ENCODE measurements at regions not wholly inside any gene's neighbourhood (a gene's known extent, or its start where the extent isn't known, plus 50 kb on each side); places are given as distances from the start of the nearest gene placed in this dataset.

DNA sequence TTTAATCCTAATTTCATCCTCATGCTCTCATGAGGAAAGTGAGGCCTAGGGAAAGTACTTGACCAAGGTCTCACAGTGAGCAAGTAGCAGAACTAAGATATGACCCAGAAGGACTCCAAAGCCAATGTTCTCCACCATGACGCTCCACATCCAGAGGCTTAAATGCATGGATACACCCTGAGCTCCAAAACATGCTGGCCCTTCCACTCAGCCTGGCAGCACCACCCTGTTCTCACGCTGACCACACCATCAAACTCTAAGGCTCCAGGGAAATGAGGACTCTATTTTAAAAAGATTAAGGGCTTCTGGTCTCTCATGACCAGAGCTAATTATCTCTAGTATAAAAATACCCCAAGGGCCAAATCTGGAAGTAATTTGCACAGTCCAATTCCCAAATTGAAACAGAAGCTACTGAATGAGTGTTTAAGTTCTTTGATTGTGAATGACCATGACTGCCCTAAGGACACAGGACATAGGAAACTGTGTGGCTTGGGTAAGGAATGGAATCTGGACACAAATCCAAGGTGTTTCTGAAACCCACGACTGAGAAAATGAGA lies 71.1 kb upstream of the ABLIM1 start:
- TF ChIP-seq, protein P1, sequence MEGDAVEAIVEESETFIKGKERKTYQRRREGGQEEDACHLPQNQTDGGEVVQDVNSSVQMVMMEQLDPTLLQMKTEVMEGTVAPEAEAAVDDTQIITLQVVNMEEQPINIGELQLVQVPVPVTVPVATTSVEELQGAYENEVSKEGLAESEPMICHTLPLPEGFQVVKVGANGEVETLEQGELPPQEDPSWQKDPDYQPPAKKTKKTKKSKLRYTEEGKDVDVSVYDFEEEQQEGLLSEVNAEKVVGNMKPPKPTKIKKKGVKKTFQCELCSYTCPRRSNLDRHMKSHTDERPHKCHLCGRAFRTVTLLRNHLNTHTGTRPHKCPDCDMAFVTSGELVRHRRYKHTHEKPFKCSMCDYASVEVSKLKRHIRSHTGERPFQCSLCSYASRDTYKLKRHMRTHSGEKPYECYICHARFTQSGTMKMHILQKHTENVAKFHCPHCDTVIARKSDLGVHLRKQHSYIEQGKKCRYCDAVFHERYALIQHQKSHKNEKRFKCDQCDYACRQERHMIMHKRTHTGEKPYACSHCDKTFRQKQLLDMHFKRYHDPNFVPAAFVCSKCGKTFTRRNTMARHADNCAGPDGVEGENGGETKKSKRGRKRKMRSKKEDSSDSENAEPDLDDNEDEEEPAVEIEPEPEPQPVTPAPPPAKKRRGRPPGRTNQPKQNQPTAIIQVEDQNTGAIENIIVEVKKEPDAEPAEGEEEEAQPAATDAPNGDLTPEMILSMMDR (IDR thresholded peaks at IDR 0.05), result no peak
- no peak for TF ChIP-seq POLR2A (IDR thresholded peaks at IDR 0.05)

All from body of pancreas (tissue), 4 donors.